ENCODE measurements at regions not wholly inside any gene's neighbourhood (a gene's known extent, or its start where the extent isn't known, plus 50 kb on each side); places are given as distances from the start of the nearest gene placed in this dataset.

DNA sequence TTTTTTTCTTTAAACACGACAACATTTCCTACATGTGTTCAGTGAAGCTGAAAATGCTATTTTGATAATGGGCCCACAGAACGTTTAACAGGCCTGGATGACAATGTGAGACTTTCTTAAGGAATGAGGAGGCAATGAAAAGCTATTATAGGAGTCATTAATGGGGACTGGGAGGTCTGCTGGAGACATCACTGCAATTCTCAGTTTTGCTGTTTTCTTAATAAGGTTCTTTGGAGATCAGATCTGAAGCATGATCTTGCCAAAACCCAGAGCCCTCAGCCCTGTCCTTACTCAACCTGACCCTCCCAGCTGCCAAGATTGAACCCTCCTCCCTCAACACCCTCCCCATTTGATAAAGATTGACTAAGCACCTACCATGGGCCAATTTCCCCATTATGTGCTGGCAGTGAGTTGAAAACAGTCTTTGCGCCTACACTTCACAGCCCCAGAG, 353.1 kb downstream of the MAFB start:
- no peak overlapping the region for H3K27ac ChIP-seq (ENCODE audit: low read length)
- H3K27me3 ChIP-seq (ENCODE audit: control insufficient read depth, insufficient read depth, low read length), result no peaks in the 10 kb centered on the region
- H3K36me3 ChIP-seq (ENCODE audit: control insufficient read depth, insufficient read depth, low read length), result no peaks in the 10 kb centered on the region
- peaks cover 15% of the 10 kb centered on the region for H3K4me1 ChIP-seq (ENCODE audit: control insufficient read depth, insufficient read depth, low read length)
- H3K4me3 ChIP-seq (ENCODE audit: low read length), result no peak overlapping the region
- DNase-seq, result no peak
- 44% methylated on average over 1 of the region's 3 CpGs for WGBS (ENCODE audit: insufficient coverage)
- no peaks in the 10 kb centered on the region for H3K9me3 ChIP-seq (replicated peaks; ENCODE audit: control insufficient read depth, low read depth, low read length)

DNA sequence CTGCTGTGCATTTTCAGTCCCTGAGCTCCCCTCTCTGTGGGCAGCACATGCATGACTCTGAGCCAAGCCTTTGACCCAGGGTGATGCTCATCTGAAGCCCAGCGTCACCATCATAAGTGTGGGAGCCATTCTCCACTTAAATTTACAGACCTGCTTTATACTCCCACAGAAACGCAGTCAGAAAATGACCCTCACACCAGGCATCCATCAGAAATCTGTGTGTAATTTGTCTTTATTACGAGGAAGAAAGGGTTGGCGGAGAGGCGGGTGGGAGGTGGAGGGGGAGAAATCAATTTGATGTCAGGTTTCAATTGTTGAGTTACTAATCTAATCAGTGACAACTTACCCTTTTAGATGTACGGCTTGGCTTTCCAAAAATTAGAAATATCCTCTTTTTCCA, 353.6 kb downstream of the MAFB start:
- no peak overlapping the region for H3K4me3 ChIP-seq (ENCODE audit: low read length)
- DNase-seq, result no peak
- WGBS (ENCODE audit: insufficient coverage), result no CpG with 5 or more reads among the region's 6 CpGs

DNA sequence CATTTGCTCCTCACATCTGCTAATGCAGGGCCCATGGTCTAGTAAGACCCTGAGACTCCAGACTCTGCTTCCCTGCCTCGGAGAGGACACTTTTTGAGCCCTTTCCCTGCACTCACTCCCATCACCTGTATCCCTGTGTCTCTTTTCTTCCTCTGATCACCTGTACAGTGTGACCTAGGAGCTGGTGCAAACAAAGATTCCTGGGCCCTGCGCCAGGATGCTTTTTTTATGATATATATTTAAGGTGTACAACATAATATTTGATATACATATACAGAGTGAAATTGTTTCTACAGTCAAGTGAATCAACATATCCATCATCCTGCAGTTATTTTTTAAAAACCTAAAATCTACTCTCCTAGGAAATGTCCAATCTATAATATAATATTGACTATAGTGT, 355.4 kb downstream of the MAFB start:
- Histone ChIP-seq H3K4me1 (ENCODE audit: control insufficient read depth, insufficient read depth, low read length) (peaks cover 15% of the 10 kb centered on the region), H3K27me3 (ENCODE audit: control insufficient read depth, insufficient read depth, low read length) (no peaks in the 10 kb centered on the region), H3K36me3 (ENCODE audit: control insufficient read depth, insufficient read depth, low read length) (no peaks in the 10 kb centered on the region), H3K4me3 (ENCODE audit: low read length) (no peak overlapping the region), H3K9me3 (replicated peaks; ENCODE audit: control insufficient read depth, low read depth, low read length) (no peaks in the 10 kb centered on the region), H3K27ac (ENCODE audit: low read length) (no peak overlapping the region)
- WGBS (ENCODE audit: insufficient coverage), result 80% methylated on average over 1 of the region's 2 CpGs
- no peak for DNase-seq

More for the DNA sequence above, 353.6 kb downstream of the MAFB start:
- Histone ChIP-seq H3K27ac (ENCODE audit: low read length) (no peak overlapping the region), H3K4me1 (ENCODE audit: control insufficient read depth, insufficient read depth, low read length) (peaks cover 15% of the 10 kb centered on the region), H3K9me3 (replicated peaks; ENCODE audit: control insufficient read depth, low read depth, low read length) (no peaks in the 10 kb centered on the region), H3K36me3 (ENCODE audit: control insufficient read depth, insufficient read depth, low read length) (no peaks in the 10 kb centered on the region), H3K27me3 (ENCODE audit: control insufficient read depth, insufficient read depth, low read length) (no peaks in the 10 kb centered on the region)

DNA sequence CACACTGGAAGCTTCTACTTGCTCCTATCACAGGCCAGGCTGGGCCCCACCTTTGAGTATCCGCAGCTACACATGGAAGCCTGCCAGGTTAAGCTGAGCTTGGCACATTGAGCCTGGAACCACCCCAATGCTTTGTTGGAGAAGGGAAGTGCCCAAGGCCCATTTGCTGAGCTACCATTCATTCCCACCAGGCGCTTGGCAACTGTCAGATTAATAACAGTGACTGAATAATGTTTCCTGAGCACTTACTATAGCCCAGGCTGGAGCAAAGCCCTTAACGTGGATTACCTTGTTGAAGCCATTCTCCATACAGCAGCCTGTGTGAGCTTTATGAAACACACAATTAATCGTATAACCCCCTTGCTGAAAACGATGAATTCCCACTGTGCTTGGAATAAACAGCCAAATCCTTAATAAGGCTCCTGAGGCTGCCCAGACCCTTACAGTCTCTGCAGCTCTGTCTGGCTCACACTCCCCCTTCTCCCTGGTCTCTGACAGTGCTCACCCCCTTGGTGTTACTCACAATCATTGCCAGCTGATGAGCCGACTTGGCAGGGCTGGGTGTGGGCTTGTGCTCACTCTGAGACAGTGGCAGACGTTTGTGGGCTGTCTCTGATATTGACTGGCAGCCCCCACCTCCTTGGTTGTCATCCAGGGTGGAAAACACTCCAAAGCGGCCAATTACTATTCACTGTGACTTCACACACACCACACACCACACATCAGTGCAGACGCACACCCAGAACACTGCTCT, 357.1 kb downstream of the MAFB start:
- no peaks in the 10 kb centered on the region for H3K9me3 ChIP-seq (replicated peaks; ENCODE audit: control insufficient read depth, low read depth, low read length)
- WGBS (ENCODE audit: insufficient coverage), result 71% methylated on average over 8 of the region's 9 CpGs
- H3K36me3 ChIP-seq (ENCODE audit: control insufficient read depth, insufficient read depth, low read length), result no peaks in the 10 kb centered on the region
- H3K4me1 ChIP-seq (ENCODE audit: control insufficient read depth, insufficient read depth, low read length), result peaks cover 15% of the 10 kb centered on the region
- DNase-seq, result no peak
- no peak overlapping the region for H3K27ac ChIP-seq (ENCODE audit: low read length)
- no peak overlapping the region for H3K4me3 ChIP-seq (ENCODE audit: low read length)
- no peaks in the 10 kb centered on the region for H3K27me3 ChIP-seq (ENCODE audit: control insufficient read depth, insufficient read depth, low read length)

DNA sequence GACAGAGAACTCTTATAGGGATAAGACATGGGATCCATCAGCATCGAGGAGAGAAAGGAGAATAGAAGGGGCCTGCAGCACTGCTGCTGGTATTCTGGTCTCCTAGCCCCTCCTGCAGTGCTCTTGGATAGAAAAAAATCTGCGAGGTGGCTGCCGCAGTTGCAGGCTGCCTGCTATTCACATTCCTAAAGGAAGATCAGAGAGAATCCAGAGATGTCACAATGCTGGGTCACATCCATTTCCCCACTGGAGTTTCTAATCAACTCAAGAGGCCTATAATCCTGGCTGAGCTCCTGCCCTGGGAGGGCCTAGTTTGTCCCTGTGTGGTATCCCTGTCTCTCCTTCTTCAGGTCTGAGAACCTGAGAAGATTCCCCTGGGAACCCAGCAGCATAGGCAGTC, 357.8 kb downstream of the MAFB start:
- Histone ChIP-seq H3K27me3 (ENCODE audit: control insufficient read depth, insufficient read depth, low read length) (no peaks in the 10 kb centered on the region), H3K4me1 (ENCODE audit: control insufficient read depth, insufficient read depth, low read length) (peaks cover 9% of the 10 kb centered on the region), H3K9me3 (replicated peaks; ENCODE audit: control insufficient read depth, low read depth, low read length) (no peaks in the 10 kb centered on the region), H3K27ac (ENCODE audit: low read length) (no peak overlapping the region), H3K4me3 (ENCODE audit: low read length) (no peak overlapping the region), H3K36me3 (ENCODE audit: control insufficient read depth, insufficient read depth, low read length) (no peaks in the 10 kb centered on the region)
- 67% methylated on average over 3 of the region's 3 CpGs for WGBS (ENCODE audit: insufficient coverage)
- no peak for DNase-seq

DNA sequence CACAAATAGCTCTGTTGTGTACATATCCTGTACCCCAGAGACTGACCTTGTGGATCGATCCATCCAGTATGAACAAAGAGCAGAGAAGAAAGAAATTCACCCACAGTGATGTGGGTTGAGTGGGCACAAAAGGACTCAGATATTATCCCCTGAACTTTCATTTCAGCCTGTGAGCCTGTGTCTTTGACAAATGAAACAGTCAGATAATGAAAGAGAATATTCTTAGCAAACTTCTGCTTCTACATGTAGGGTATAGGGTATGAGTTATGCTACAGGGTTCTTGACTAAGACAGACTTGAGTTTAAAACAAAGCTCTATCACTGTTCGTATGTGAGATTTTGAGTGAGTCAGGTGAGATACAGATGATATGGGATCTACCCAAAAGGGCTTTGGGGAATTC, 359.7 kb downstream of the MAFB start:
- no peak for DNase-seq
- Histone ChIP-seq H3K4me3 (ENCODE audit: low read length) (no peak overlapping the region), H3K9me3 (replicated peaks; ENCODE audit: control insufficient read depth, low read depth, low read length) (no peaks in the 10 kb centered on the region), H3K36me3 (ENCODE audit: control insufficient read depth, insufficient read depth, low read length) (no peaks in the 10 kb centered on the region), H3K27ac (ENCODE audit: low read length) (no peak overlapping the region), H3K4me1 (ENCODE audit: control insufficient read depth, insufficient read depth, low read length) (peaks cover 5% of the 10 kb centered on the region), H3K27me3 (ENCODE audit: control insufficient read depth, insufficient read depth, low read length) (no peaks in the 10 kb centered on the region)
- WGBS (ENCODE audit: insufficient coverage), result no CpG with 5 or more reads among the region's 2 CpGs

DNA sequence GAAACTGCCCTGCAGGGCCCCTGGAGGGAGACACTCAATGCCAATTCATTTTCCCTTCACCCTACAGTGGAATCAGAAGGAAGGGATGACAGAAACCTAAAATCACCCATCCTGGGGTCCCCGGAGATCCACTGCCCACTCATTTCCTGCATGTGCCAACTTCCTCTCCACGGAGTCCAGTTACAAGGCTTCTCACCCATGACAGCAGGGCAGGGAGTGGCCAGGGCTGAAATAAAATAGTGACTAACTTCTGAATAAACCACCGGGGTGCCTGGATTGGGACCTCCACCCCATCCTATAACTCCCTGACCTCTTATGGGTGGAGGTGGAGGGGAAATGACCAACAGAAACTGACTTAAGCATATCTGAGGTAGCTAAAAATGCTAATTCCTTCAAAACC, 362.3 kb downstream of the MAFB start:
- Histone ChIP-seq H3K4me1 (ENCODE audit: control insufficient read depth, insufficient read depth, low read length) (peaks cover 5% of the 10 kb centered on the region), H3K27ac (ENCODE audit: low read length) (no peak overlapping the region), H3K9me3 (replicated peaks; ENCODE audit: control insufficient read depth, low read depth, low read length) (no peaks in the 10 kb centered on the region), H3K4me3 (ENCODE audit: low read length) (no peak overlapping the region), H3K27me3 (ENCODE audit: control insufficient read depth, insufficient read depth, low read length) (no peaks in the 10 kb centered on the region), H3K36me3 (ENCODE audit: control insufficient read depth, insufficient read depth, low read length) (no peaks in the 10 kb centered on the region)
- no CpG with 5 or more reads among the region's 3 CpGs for WGBS (ENCODE audit: insufficient coverage)
- no peak for DNase-seq

DNA sequence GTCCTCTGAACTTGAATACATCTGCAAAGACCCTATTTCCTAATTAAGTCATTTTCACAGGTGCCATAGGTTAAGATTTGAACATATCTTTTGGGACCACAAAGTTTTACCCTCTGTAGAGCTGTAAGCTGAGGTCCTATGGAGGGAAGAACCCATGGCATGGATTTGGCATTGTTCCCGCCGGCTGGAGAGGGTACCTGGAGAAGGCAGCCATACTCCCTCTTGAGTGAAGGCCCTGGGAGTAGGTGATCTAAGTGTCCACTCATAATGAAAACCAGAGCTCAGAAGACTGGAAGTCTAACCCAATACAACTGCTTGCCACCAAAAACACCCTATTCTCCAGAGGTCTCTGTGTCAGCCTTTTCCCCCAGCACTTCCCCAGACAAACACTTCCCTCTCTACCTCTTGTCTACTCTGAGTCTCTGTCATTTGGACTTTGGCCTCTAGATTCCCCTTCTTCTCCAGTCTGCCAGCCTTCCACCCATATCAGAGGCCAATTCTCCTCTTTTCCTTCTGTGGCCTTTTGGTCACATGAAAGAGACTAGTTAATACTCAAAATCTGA, 363.9 kb downstream of the MAFB start:
- DNase-seq, result no peak
- peaks cover 6% of the 10 kb centered on the region for H3K4me1 ChIP-seq (ENCODE audit: control insufficient read depth, insufficient read depth, low read length)
- no peak overlapping the region for H3K4me3 ChIP-seq (ENCODE audit: low read length)
- no peaks in the 10 kb centered on the region for H3K27me3 ChIP-seq (ENCODE audit: control insufficient read depth, insufficient read depth, low read length)
- H3K36me3 ChIP-seq (ENCODE audit: control insufficient read depth, insufficient read depth, low read length), result no peaks in the 10 kb centered on the region
- no peak overlapping the region for H3K27ac ChIP-seq (ENCODE audit: low read length)
- no peaks in the 10 kb centered on the region for H3K9me3 ChIP-seq (replicated peaks; ENCODE audit: control insufficient read depth, low read depth, low read length)
- WGBS (ENCODE audit: insufficient coverage), result no CpG with 5 or more reads among the region's 2 CpGs

DNA sequence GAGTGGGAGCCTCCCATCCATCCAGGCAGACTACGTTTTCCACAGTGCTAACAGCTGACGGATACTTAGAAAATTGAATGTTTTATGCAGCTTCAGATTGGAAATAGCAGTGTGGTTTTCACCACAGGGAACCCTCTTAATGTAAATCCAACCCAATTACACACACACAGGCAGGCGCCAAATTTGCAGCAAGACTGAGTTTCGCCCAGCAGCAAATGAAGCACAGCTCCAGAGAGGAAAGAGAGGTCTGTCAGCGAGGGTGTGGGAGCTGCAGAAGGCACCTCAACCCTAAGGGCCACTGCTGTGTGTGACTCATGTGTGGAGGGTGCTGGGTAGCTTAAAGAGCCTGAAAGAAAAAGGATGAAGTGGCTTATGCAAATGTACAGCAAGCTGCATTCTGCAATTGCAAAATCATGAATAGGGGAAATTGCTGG, 365.7 kb downstream of the MAFB start:
- WGBS (ENCODE audit: insufficient coverage), result 67% methylated on average over 1 of the region's 5 CpGs
- H3K27ac ChIP-seq (ENCODE audit: low read length), result no peak overlapping the region

DNA sequence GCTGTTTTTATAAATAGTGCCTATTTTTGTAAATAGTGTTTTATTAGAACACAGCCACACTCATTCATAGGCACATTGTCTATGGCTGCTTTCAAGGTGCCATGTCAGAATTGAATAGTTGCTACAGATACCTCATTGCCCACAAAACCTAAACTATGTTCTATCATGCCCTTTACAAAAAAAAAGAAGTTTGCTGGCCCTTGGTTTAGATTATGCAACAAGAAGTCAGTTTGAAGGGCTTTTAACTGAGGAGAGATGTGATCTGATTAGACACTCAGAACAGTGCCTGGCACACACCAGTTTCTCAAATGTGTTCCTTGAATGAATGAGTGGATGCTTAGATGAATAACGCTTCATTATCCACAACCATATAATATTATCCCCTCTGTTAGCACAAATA, 366.1 kb downstream of the MAFB start:
- DNase-seq, result no peak
- H3K9me3 ChIP-seq (replicated peaks; ENCODE audit: control insufficient read depth, low read depth, low read length), result no peaks in the 10 kb centered on the region
- H3K4me1 ChIP-seq (ENCODE audit: control insufficient read depth, insufficient read depth, low read length), result peaks cover 10% of the 10 kb centered on the region
- H3K36me3 ChIP-seq (ENCODE audit: control insufficient read depth, insufficient read depth, low read length), result no peaks in the 10 kb centered on the region
- no peaks in the 10 kb centered on the region for H3K27me3 ChIP-seq (ENCODE audit: control insufficient read depth, insufficient read depth, low read length)
- WGBS (ENCODE audit: insufficient coverage), result no CpG with 5 or more reads among the region's 1 CpG
- no peak overlapping the region for H3K4me3 ChIP-seq (ENCODE audit: low read length)
- no peak overlapping the region for H3K27ac ChIP-seq (ENCODE audit: low read length)

More for the DNA sequence above, 365.7 kb downstream of the MAFB start:
- peaks cover 10% of the 10 kb centered on the region for H3K4me1 ChIP-seq (ENCODE audit: control insufficient read depth, insufficient read depth, low read length)
- no peak overlapping the region for H3K4me3 ChIP-seq (ENCODE audit: low read length)
- H3K27me3 ChIP-seq (ENCODE audit: control insufficient read depth, insufficient read depth, low read length), result no peaks in the 10 kb centered on the region
- no peaks in the 10 kb centered on the region for H3K36me3 ChIP-seq (ENCODE audit: control insufficient read depth, insufficient read depth, low read length)
- H3K9me3 ChIP-seq (replicated peaks; ENCODE audit: control insufficient read depth, low read depth, low read length), result no peaks in the 10 kb centered on the region
- no peak for DNase-seq
